22Rv1 (cell line): ENCODE measurements at regions not wholly inside any gene's neighbourhood (a gene's known extent, or its start where the extent isn't known, plus 50 kb on each side); places are given as distances from the start of the nearest gene placed in this dataset.

Experiments used
- ZFX ChIP-seq: fragments of 450-650 bp; IDR thresholded peaks from 2 replicates; pipeline ENCODE4 v1.6.1; 2017; ENCODE audit warnings: antibody characterized with exemption, borderline replicate concordance
- TF ChIP-seq, protein P1 (sequence below): fragments of 450-650 bp; IDR thresholded peaks from 2 replicates; pipeline ENCODE4 v1.5.1; 2017; ENCODE audit warnings: mild to moderate bottlenecking

DNA sequence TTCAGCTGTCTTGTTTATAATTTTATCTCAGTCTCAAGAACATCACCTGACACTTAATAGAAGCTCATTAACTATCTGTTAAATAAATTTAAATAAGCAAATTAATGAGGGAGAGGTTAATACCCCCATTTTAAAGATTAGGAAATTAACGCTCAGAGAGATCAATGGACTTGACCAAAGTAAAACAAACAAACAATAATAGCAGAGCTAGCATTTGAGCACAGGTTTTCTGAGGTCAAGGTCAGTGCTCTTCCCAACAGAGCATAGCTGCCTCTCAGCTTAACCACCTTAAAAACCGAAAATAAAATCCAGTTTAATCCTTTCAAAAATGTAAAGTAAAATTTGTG, 196.6 kb upstream of the BCL6 start:
- no peak for TF ChIP-seq ZFX
- TF ChIP-seq, protein P1, sequence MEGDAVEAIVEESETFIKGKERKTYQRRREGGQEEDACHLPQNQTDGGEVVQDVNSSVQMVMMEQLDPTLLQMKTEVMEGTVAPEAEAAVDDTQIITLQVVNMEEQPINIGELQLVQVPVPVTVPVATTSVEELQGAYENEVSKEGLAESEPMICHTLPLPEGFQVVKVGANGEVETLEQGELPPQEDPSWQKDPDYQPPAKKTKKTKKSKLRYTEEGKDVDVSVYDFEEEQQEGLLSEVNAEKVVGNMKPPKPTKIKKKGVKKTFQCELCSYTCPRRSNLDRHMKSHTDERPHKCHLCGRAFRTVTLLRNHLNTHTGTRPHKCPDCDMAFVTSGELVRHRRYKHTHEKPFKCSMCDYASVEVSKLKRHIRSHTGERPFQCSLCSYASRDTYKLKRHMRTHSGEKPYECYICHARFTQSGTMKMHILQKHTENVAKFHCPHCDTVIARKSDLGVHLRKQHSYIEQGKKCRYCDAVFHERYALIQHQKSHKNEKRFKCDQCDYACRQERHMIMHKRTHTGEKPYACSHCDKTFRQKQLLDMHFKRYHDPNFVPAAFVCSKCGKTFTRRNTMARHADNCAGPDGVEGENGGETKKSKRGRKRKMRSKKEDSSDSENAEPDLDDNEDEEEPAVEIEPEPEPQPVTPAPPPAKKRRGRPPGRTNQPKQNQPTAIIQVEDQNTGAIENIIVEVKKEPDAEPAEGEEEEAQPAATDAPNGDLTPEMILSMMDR, result no peak
